ENCODE measurements at regions not wholly inside any gene's neighbourhood (a gene's known extent, or its start where the extent isn't known, plus 50 kb on each side); places are given as distances from the start of the nearest gene placed in this dataset.

GRCh38 chr13:107753291-107753690 is 462.0 kb downstream of the LIG4 start:
- H3K4me3 ChIP-seq = no peak overlapping the region
- no peaks in the 10 kb centered on the region for H3K36me3 ChIP-seq
- H3K27ac ChIP-seq = no peak overlapping the region
- H3K4me1 ChIP-seq = no peaks in the 10 kb centered on the region
- no peaks in the 10 kb centered on the region for H3K9me3 ChIP-seq
- TF ChIP-seq POLR2A (IDR thresholded peaks at IDR 0.05) (no peak), CTCF (IDR thresholded peaks at IDR 0.05) (no peak), EP300 (IDR thresholded peaks at IDR 0.05) (no peak), POLR2AphosphoS5 (IDR thresholded peaks at IDR 0.05) (no peak)
- no peak for DNase-seq (ENCODE audit: low spot score in 2 of 2)
- 82% methylated on average over 4 of the region's 4 CpGs for WGBS
- H3K27me3 ChIP-seq = no peaks in the 10 kb centered on the region

GRCh38 chr13:107743983-107744382 is 471.4 kb downstream of the LIG4 start:
- WGBS = 57% methylated on average over 3 of the region's 3 CpGs
- H3K9me3 ChIP-seq = no peaks in the 10 kb centered on the region

GRCh38 chr13:107743526-107743925 is 471.8 kb downstream of the LIG4 start:
- 69% methylated on average over 4 of the region's 4 CpGs for WGBS
- no peaks in the 10 kb centered on the region for H3K9me3 ChIP-seq

More at GRCh38 chr13:107743983-107744382, 471.4 kb downstream of the LIG4 start:
- Histone ChIP-seq H3K27me3 (no peaks in the 10 kb centered on the region), H3K4me1 (no peaks in the 10 kb centered on the region), H3K36me3 (no peaks in the 10 kb centered on the region), H3K27ac (no peak overlapping the region), H3K4me3 (no peak overlapping the region)
- no peak for TF ChIP-seq EP300 (IDR thresholded peaks at IDR 0.05)
- no peak for TF ChIP-seq CTCF (IDR thresholded peaks at IDR 0.05)
- no peak for TF ChIP-seq POLR2AphosphoS5 (IDR thresholded peaks at IDR 0.05)
- TF ChIP-seq POLR2A (IDR thresholded peaks at IDR 0.05) = no peak
- no peak for DNase-seq (ENCODE audit: low spot score in 2 of 2)

GRCh38 chr13:107743100-107743499 is 472.2 kb downstream of the LIG4 start:
- no peak for DNase-seq (ENCODE audit: low spot score in 2 of 2)
- Histone ChIP-seq H3K27ac (no peak overlapping the region), H3K4me3 (no peak overlapping the region), H3K9me3 (no peaks in the 10 kb centered on the region), H3K4me1 (no peaks in the 10 kb centered on the region), H3K36me3 (no peaks in the 10 kb centered on the region), H3K27me3 (no peaks in the 10 kb centered on the region)
- no peak for TF ChIP-seq POLR2A (IDR thresholded peaks at IDR 0.05)
- no peak for TF ChIP-seq CTCF (IDR thresholded peaks at IDR 0.05)
- no peak for TF ChIP-seq POLR2AphosphoS5 (IDR thresholded peaks at IDR 0.05)
- no peak for TF ChIP-seq EP300 (IDR thresholded peaks at IDR 0.05)
- 63% methylated on average over 3 of the region's 3 CpGs for WGBS

More at GRCh38 chr13:107743526-107743925, 471.8 kb downstream of the LIG4 start:
- Histone ChIP-seq H3K27me3 (no peaks in the 10 kb centered on the region), H3K4me3 (no peak overlapping the region), H3K36me3 (no peaks in the 10 kb centered on the region), H3K4me1 (no peaks in the 10 kb centered on the region), H3K27ac (no peak overlapping the region)
- no peak for DNase-seq (ENCODE audit: low spot score in 2 of 2)
- TF ChIP-seq POLR2A (IDR thresholded peaks at IDR 0.05) = no peak
- TF ChIP-seq CTCF (IDR thresholded peaks at IDR 0.05) = no peak
- no peak for TF ChIP-seq POLR2AphosphoS5 (IDR thresholded peaks at IDR 0.05)
- TF ChIP-seq EP300 (IDR thresholded peaks at IDR 0.05) = no peak

- Histone ChIP-seq H3K9me3 (no peaks in the 10 kb centered on the region), H3K27me3 (no peaks in the 10 kb centered on the region), H3K4me3 (no peak overlapping the region), H3K36me3 (no peaks in the 10 kb centered on the region), H3K4me1 (no peaks in the 10 kb centered on the region), H3K27ac (no peak overlapping the region)
- WGBS = 75% methylated on average over 1 of the region's 1 CpG
- TF ChIP-seq EP300 (IDR thresholded peaks at IDR 0.05) (no peak), CTCF (IDR thresholded peaks at IDR 0.05) (no peak), POLR2A (IDR thresholded peaks at IDR 0.05) (no peak), POLR2AphosphoS5 (IDR thresholded peaks at IDR 0.05) (no peak)
- no peak for DNase-seq (ENCODE audit: low spot score in 2 of 2)
Observed at GRCh38 chr13:107742544-107742943, 472.8 kb downstream of the LIG4 start.
